ENCODE measurements at regions not wholly inside any gene's neighbourhood (a gene's known extent, or its start where the extent isn't known, plus 50 kb on each side); places are given as distances from the start of the nearest gene placed in this dataset.

DNA sequence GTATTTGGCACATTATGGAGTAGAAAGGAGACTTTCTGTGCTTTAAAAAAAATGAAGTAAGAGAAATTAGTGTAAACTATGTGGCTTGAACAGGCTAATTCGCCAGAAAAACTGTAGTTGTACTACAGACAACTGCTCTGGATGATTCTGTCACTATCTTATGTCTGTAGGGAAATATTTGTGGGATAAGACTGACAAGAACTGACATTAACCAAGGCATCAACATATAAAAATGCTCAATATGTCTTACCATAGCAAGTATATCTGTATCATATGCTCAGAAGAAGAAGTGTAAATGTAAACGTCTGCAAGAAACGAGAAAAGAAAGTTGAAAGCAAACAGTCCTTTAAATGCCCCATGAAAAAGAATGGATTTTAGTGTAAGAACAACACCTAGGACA, 1545.0 kb downstream of the CDH8 start:
- ATAC-seq (ENCODE audit: low FRiP score in 2 of 2) (no peak), DNase-seq (no peak)
- Histone ChIP-seq H3K9me3 (no peaks in the 10 kb centered on the region), H3K27me3 (no peaks in the 10 kb centered on the region), H3K4me1 (no peaks in the 10 kb centered on the region), H3K4me3 (no peak overlapping the region), H3K36me3 (no peaks in the 10 kb centered on the region), H3K27ac (no peak overlapping the region)
- no peak for TF ChIP-seq CTCF (IDR thresholded peaks at IDR 0.05)
- no peak for TF ChIP-seq EP300 (IDR thresholded peaks at IDR 0.05)
- TF ChIP-seq POLR2AphosphoS5 (IDR thresholded peaks at IDR 0.05) = no peak
- no peak for TF ChIP-seq POLR2A (IDR thresholded peaks at IDR 0.05)
- WGBS, 2 donors = 66 to 69% methylated on average over 3 of the region's 3 CpGs

- ATAC-seq (ENCODE audit: low FRiP score in 2 of 2) (no peak), DNase-seq (no peak)
- WGBS, 2 donors = 30 to 48% methylated on average over 1 of the region's 1 CpG
Observed at GRCh38 chr16:60485872-60486489, 1550.3 kb downstream of the CDH8 start.

GRCh38 chr16:60484901-60485300, 1551.3 kb downstream of the CDH8 start:
- Histone ChIP-seq H3K27me3 (no peaks in the 10 kb centered on the region), H3K27ac (no peak overlapping the region), H3K4me1 (no peaks in the 10 kb centered on the region), H3K4me3 (no peak overlapping the region), H3K9me3 (no peaks in the 10 kb centered on the region), H3K36me3 (no peaks in the 10 kb centered on the region)
- 78 to 82% methylated on average over 2 of the region's 2 CpGs for WGBS, 2 donors
- ATAC-seq (ENCODE audit: low FRiP score in 2 of 2) (no peak), DNase-seq (no peak)
- no peak for TF ChIP-seq EP300 (IDR thresholded peaks at IDR 0.05)
- TF ChIP-seq CTCF (IDR thresholded peaks at IDR 0.05) = no peak
- no peak for TF ChIP-seq POLR2A (IDR thresholded peaks at IDR 0.05)
- no peak for TF ChIP-seq POLR2AphosphoS5 (IDR thresholded peaks at IDR 0.05)

More at GRCh38 chr16:60485872-60486489, 1550.3 kb downstream of the CDH8 start:
- TF ChIP-seq CTCF (IDR thresholded peaks at IDR 0.05) = no peak
- Histone ChIP-seq H3K4me3 (no peak overlapping the region), H3K27me3 (no peaks in the 10 kb centered on the region), H3K4me1 (no peaks in the 10 kb centered on the region), H3K27ac (no peak overlapping the region), H3K36me3 (no peaks in the 10 kb centered on the region), H3K9me3 (no peaks in the 10 kb centered on the region)

- WGBS, 2 donors = 71 to 78% methylated on average over 2 of the region's 2 CpGs
- H3K27me3 ChIP-seq = no peaks in the 10 kb centered on the region
- H3K36me3 ChIP-seq = no peaks in the 10 kb centered on the region
- H3K27ac ChIP-seq = no peak overlapping the region
- no peak for ATAC-seq (ENCODE audit: low FRiP score in 2 of 2)
- H3K4me3 ChIP-seq = no peak overlapping the region
- H3K9me3 ChIP-seq = no peaks in the 10 kb centered on the region
- no peaks in the 10 kb centered on the region for H3K4me1 ChIP-seq
- TF ChIP-seq POLR2A (IDR thresholded peaks at IDR 0.05) = no peak
- no peak for TF ChIP-seq EP300 (IDR thresholded peaks at IDR 0.05)
- no peak for TF ChIP-seq CTCF (IDR thresholded peaks at IDR 0.05)
- TF ChIP-seq POLR2AphosphoS5 (IDR thresholded peaks at IDR 0.05) = no peak
- no peak for DNase-seq
Observed at GRCh38 chr16:60481591-60481990, 1554.6 kb downstream of the CDH8 start.

DNA sequence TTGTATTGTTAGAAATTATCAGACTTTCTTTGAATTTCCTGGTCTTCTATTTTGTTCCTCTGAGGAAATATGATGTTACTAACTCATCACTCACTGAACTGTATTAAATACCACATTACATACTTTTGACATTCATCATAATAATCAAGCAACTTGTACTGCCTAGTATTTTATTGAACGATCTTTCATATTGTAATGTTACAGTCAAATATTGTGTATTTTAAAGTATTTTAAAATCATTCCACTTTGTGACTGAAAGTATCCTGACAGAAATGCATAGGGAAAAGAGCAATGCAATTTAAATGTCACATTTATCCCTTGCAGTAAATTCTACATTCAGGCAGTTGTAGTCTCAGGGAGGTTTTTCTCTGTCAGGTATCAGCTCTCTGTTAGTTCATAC, 1557.4 kb downstream of the CDH8 start:
- ATAC-seq (ENCODE audit: low FRiP score in 2 of 2) (no peak), DNase-seq (no peak)
- no peak for TF ChIP-seq POLR2A (IDR thresholded peaks at IDR 0.05)
- TF ChIP-seq EP300 (IDR thresholded peaks at IDR 0.05) = no peak
- no peak overlapping the region for H3K4me3 ChIP-seq
- H3K9me3 ChIP-seq = no peaks in the 10 kb centered on the region
- no peaks in the 10 kb centered on the region for H3K36me3 ChIP-seq
- WGBS, 2 donors = 87 to 88% methylated on average over 1 of the region's 1 CpG
- no peaks in the 10 kb centered on the region for H3K4me1 ChIP-seq
- no peak overlapping the region for H3K27ac ChIP-seq
- H3K27me3 ChIP-seq = no peaks in the 10 kb centered on the region

Data from upper lobe of left lung (tissue), 6 donors.